ENCODE measurements at regions not wholly inside any gene's neighbourhood (a gene's known extent, or its start where the extent isn't known, plus 50 kb on each side); places are given as distances from the start of the nearest gene placed in this dataset.

- Histone ChIP-seq H3K9ac (ENCODE audit: control insufficient read depth, extremely low read depth, insufficient read depth, low read length) (no peak overlapping the region), H3K79me2 (ENCODE audit: control insufficient read depth, insufficient read depth, low read length) (no peaks in the 10 kb centered on the region), H2AFZ (ENCODE audit: control insufficient read depth, low read length) (no peak overlapping the region), H3K4me3 (ENCODE audit: control insufficient read depth in 2 of 3, extremely low read depth in 1 of 3, insufficient read depth in 2 of 3, low read depth in 1 of 3, low read length in 3 of 3) (no peak overlapping the region), H3K4me2 (ENCODE audit: control insufficient read depth, extremely low read depth, insufficient read depth, low read depth, low read length) (no peak overlapping the region), H4K20me1 (ENCODE audit: control insufficient read depth, extremely low read depth, insufficient read depth, low read length) (no peaks in the 10 kb centered on the region), H3K9me3 (ENCODE audit: control insufficient read depth, low read depth, low read length) (no peaks in the 10 kb centered on the region), H3K36me3 (ENCODE audit: control insufficient read depth in 2 of 2, extremely low read depth in 1 of 2, insufficient read depth in 2 of 2, low read length in 2 of 2) (no peaks in the 10 kb centered on the region), H3K27ac (ENCODE audit: control insufficient read depth, insufficient read depth, low read length) (no peak overlapping the region), H3K27me3 (ENCODE audit: control insufficient read depth, extremely low read depth, insufficient read depth, low read length) (peaks cover 9% of the 10 kb centered on the region), H3K4me1 (ENCODE audit: control insufficient read depth, extremely low read depth, insufficient read depth, low read length) (peaks cover 14% of the 10 kb centered on the region), H3K9me1 (ENCODE audit: control insufficient read depth, extremely low read depth, insufficient read depth, low read length) (peaks cover 3% of the 10 kb centered on the region)
- FAIRE-seq (no peak), DNase-seq (ENCODE audit: low read depth, low spot score) (no peak)
- TF ChIP-seq EZH2 (IDR thresholded peaks at IDR 0.05; ENCODE audit: low read length): no peak
- no peak for TF ChIP-seq CTCF (optimal IDR thresholded peaks at IDR 0.05 in 1 of 3, IDR thresholded peaks at IDR 0.05 in 1 of 3, conservative IDR thresholded peaks at IDR 0.05 in 1 of 3; ENCODE audit: extremely low read depth in 1 of 3, insufficient read depth in 2 of 3, low read length in 3 of 3)
- dilution Hi-C loops (cut with MboI; ENCODE audit: extremely low pct_ligation_motif_present, low sequenced_read_pairs): no loop called here
Measured at GRCh38 chr7:431041-431440, 88.6 kb downstream of the PDGFA start.

- no peak overlapping the region for H3K4me3 ChIP-seq (ENCODE audit: control insufficient read depth in 2 of 3, extremely low read depth in 1 of 3, insufficient read depth in 2 of 3, low read depth in 1 of 3, low read length in 3 of 3)
- dilution Hi-C loops (cut with MboI; ENCODE audit: extremely low pct_ligation_motif_present, low sequenced_read_pairs): no loop called here
- no peak overlapping the region for H3K4me2 ChIP-seq (ENCODE audit: control insufficient read depth, extremely low read depth, insufficient read depth, low read depth, low read length)
- peaks cover 16% of the 10 kb centered on the region for H3K4me1 ChIP-seq (ENCODE audit: control insufficient read depth, extremely low read depth, insufficient read depth, low read length)
- no peaks in the 10 kb centered on the region for H3K9me3 ChIP-seq (ENCODE audit: control insufficient read depth, low read depth, low read length)
- H3K27me3 ChIP-seq (ENCODE audit: control insufficient read depth, extremely low read depth, insufficient read depth, low read length): peaks cover 4% of the 10 kb centered on the region
- DNase-seq (ENCODE audit: low read depth, low spot score) (no peak), FAIRE-seq (no peak)
- H3K9ac ChIP-seq (ENCODE audit: control insufficient read depth, extremely low read depth, insufficient read depth, low read length): no peak overlapping the region
- no peaks in the 10 kb centered on the region for H3K79me2 ChIP-seq (ENCODE audit: control insufficient read depth, insufficient read depth, low read length)
- no peak overlapping the region for H2AFZ ChIP-seq (ENCODE audit: control insufficient read depth, low read length)
- H3K27ac ChIP-seq (ENCODE audit: control insufficient read depth, insufficient read depth, low read length): no peak overlapping the region
- H3K36me3 ChIP-seq (ENCODE audit: control insufficient read depth in 2 of 2, extremely low read depth in 1 of 2, insufficient read depth in 2 of 2, low read length in 2 of 2): no peaks in the 10 kb centered on the region
- H4K20me1 ChIP-seq (ENCODE audit: control insufficient read depth, extremely low read depth, insufficient read depth, low read length): no peaks in the 10 kb centered on the region
- TF ChIP-seq EZH2 (IDR thresholded peaks at IDR 0.05; ENCODE audit: low read length) (no peak), CTCF (optimal IDR thresholded peaks at IDR 0.05 in 1 of 3, IDR thresholded peaks at IDR 0.05 in 1 of 3, conservative IDR thresholded peaks at IDR 0.05 in 1 of 3; ENCODE audit: extremely low read depth in 1 of 3, insufficient read depth in 2 of 3, low read length in 3 of 3) (no peak)
- H3K9me1 ChIP-seq (ENCODE audit: control insufficient read depth, extremely low read depth, insufficient read depth, low read length): peaks cover 3% of the 10 kb centered on the region
Measured at GRCh38 chr7:431658-432111, 88.0 kb downstream of the PDGFA start.

Data from keratinocyte (primary cell).